H1 (cell line): ENCODE measurements at regions not wholly inside any gene's neighbourhood (a gene's known extent, or its start where the extent isn't known, plus 50 kb on each side); places are given as distances from the start of the nearest gene placed in this dataset.

Source experiments
- CTCF ChIA-PET: fragments of 300-600 bp; sonication (Branson Sonifier 250); formaldehyde crosslinking; loops from one replicate; lab custom pipeline; 2021; ENCODE audit not compliant: partially characterized antibody; lab: Charles Lee
- POLR2A ChIA-PET: fragments of 300-600 bp; sonication (Branson Sonifier 250); formaldehyde crosslinking; loops from one replicate; lab custom pipeline; 2021; ENCODE audit warnings: inconsistent platforms; ENCODE audit not compliant: partially characterized antibody; lab: Charles Lee
- DNase-seq, 2 experiments: peaks; one replicate each; pipeline versions ENCODE4 v3.0.0 to v3.0.0-alpha.2; 2010 to 2022; ENCODE audit warnings: low spot score in 2 of 2, low read depth in 1 of 2, mixed read lengths in 1 of 2
- FAIRE-seq: peaks from 2 replicates; lab custom pipeline; 2011; peaks lifted over from hg19 to GRCh38; lab: Jason Lieb, UNC
- H2AFZ ChIP-seq: 2 replicates; pipeline ENCODE4 v1.8.1; 2012; ENCODE audit warnings: low read length, inconsistent platforms
- H2AK5ac ChIP-seq: 2 replicates; pipeline ENCODE4 v1.6.1; 2013; ENCODE audit warnings: low read depth, low read length
- H2BK120ac ChIP-seq: replicated peaks from 2 replicates; pipeline ENCODE3; 2013; ENCODE audit warnings: low read depth, low read length, inconsistent platforms
- H2BK12ac ChIP-seq: 2 replicates; pipeline ENCODE4 v1.6.1; 2013; ENCODE audit warnings: low read depth, low read length
- H2BK15ac ChIP-seq: 2 replicates; pipeline ENCODE4 v1.6.1; 2013; ENCODE audit warnings: low read length
- H2BK20ac ChIP-seq: 2 replicates; pipeline ENCODE4 v1.6.1; 2013; ENCODE audit warnings: low read length
- H2BK5ac ChIP-seq: 2 replicates; pipeline ENCODE4 v1.6.1; 2013; ENCODE audit warnings: low read depth, low read length
- H3K14ac ChIP-seq: 2 replicates; pipeline ENCODE4 v1.6.1; 2013; ENCODE audit warnings: inconsistent platforms; ENCODE audit not compliant: insufficient read length
- H3K18ac ChIP-seq: 2 replicates; pipeline ENCODE4 v1.6.1; 2013; ENCODE audit warnings: low read length; ENCODE audit errors: extremely low read depth
- H3K23ac ChIP-seq: 2 replicates; pipeline ENCODE4 v1.6.1; 2013; ENCODE audit warnings: inconsistent platforms; ENCODE audit not compliant: insufficient read length
- H3K23me2 ChIP-seq: 2 replicates; pipeline ENCODE4 v1.6.1; 2013; ENCODE audit warnings: low read depth, low read length
- H3K27ac ChIP-seq: 2 replicates; pipeline ENCODE4 v1.6.1; 2011; ENCODE audit warnings: low read depth, low read length, inconsistent platforms
- H3K27me3 ChIP-seq, 4 experiments: replicated peaks in 1 of 4; 1 replicate in 1 of 4; 2 replicates in 3 of 4; pipeline versions ENCODE4 v1.6.1 to v1.8.1; 2011 to 2013; ENCODE audit warnings: low read length in 3 of 4, mild to moderate bottlenecking in 3 of 4, inconsistent platforms in 2 of 4, mixed read lengths in 2 of 4, moderate library complexity in 1 of 4; ENCODE audit not compliant: control insufficient read depth in 3 of 4, insufficient read depth in 3 of 4; ENCODE audit errors: extremely low read depth in 1 of 4
- H3K36me3 ChIP-seq, 4 experiments: 2 replicates each; pipeline versions ENCODE4 v1.6.1 to v1.8.1; 2011 to 2013; ENCODE audit warnings: mild to moderate bottlenecking in 4 of 4, low read length in 3 of 4, moderate library complexity in 2 of 4, control low read depth in 1 of 4, inconsistent platforms in 1 of 4; ENCODE audit not compliant: insufficient read depth in 4 of 4, control insufficient read depth in 2 of 4
- H3K4ac ChIP-seq: replicated peaks from 2 replicates; pipeline ENCODE3; 2013; ENCODE audit warnings: low read length, low read depth, mixed read lengths, inconsistent platforms; ENCODE audit not compliant: insufficient read length
- H3K4me1 ChIP-seq, 4 experiments: replicated peaks in 1 of 4; 1 replicate in 1 of 4; 2 replicates in 3 of 4; pipeline versions ENCODE4 v1.6.1 to v1.8.1; 2011 to 2013; ENCODE audit warnings: low read length in 3 of 4, inconsistent platforms in 2 of 4, mixed read lengths in 1 of 4; ENCODE audit not compliant: insufficient read depth in 4 of 4, control insufficient read depth in 3 of 4
- H3K4me2 ChIP-seq, 2 experiments: 2 replicates each; pipeline versions ENCODE4 v1.6.1 to v1.8.1; 2011 to 2013; ENCODE audit warnings: low read depth in 2 of 2, low read length in 2 of 2, control low read depth in 1 of 2, inconsistent platforms in 1 of 2, mild to moderate bottlenecking in 1 of 2; ENCODE audit not compliant: insufficient read depth in 1 of 2
- H3K4me3 ChIP-seq, 4 experiments: fragments of 200-600, 300-600 bp in 1 of 4; sonication (generic), shearing (Covaris generic), sonication (Bioruptor Twin) in 1 of 4; 2 replicates each; pipeline versions ENCODE4 v1.5.1 to v1.8.1; 2011 to 2016; ENCODE audit warnings: low read length in 4 of 4, low read depth in 3 of 4, control low read depth in 2 of 4, inconsistent platforms in 2 of 4, mild to moderate bottlenecking in 2 of 4, mixed read lengths in 1 of 4, moderate library complexity in 1 of 4; ENCODE audit not compliant: insufficient read depth in 2 of 4; ENCODE audit errors: extremely low read depth in 1 of 4
- H3K56ac ChIP-seq: replicated peaks from 2 replicates; pipeline ENCODE3; 2013; ENCODE audit warnings: low read depth, mild to moderate bottlenecking, mixed read lengths, low read length, inconsistent platforms; ENCODE audit not compliant: insufficient read length
- H3K79me1 ChIP-seq: 2 replicates; pipeline ENCODE4 v1.6.1; 2013; ENCODE audit warnings: low read depth, low read length, control low read depth
- H3K79me2 ChIP-seq, 2 experiments: 2 replicates each; pipeline versions ENCODE4 v1.6.1 to v1.8.1; 2012 to 2013; ENCODE audit warnings: low read length in 2 of 2, mild to moderate bottlenecking in 2 of 2, inconsistent platforms in 1 of 2; ENCODE audit not compliant: insufficient read depth in 2 of 2, control insufficient read depth in 1 of 2
- H3K9ac ChIP-seq, 4 experiments: replicated peaks in 1 of 4; 1 replicate in 1 of 4; 2 replicates in 3 of 4; pipeline versions ENCODE4 v1.6.1 to v1.8.1; 2011 to 2013; ENCODE audit warnings: low read depth in 3 of 4, low read length in 3 of 4, control low read depth in 2 of 4, mild to moderate bottlenecking in 2 of 4, moderate library complexity in 2 of 4, inconsistent platforms in 1 of 4; ENCODE audit errors: extremely low read depth in 1 of 4
- H3K9me3 ChIP-seq, 2 experiments: 2 replicates each; pipeline versions ENCODE4 v1.6.1 to v1.8.1; 2012 to 2013; ENCODE audit warnings: mild to moderate bottlenecking in 2 of 2, moderate library complexity in 2 of 2, control low read depth in 1 of 2, inconsistent platforms in 1 of 2, low read depth in 1 of 2, low read length in 1 of 2, mixed read lengths in 1 of 2; ENCODE audit not compliant: insufficient read depth in 2 of 2
- H4K20me1 ChIP-seq, 2 experiments: replicated peaks in 1 of 2; 2 replicates each; pipeline versions ENCODE3 to v1.8.1; 2011 to 2013; ENCODE audit warnings: inconsistent platforms in 2 of 2, low read length in 2 of 2, mild to moderate bottlenecking in 1 of 2; ENCODE audit not compliant: insufficient read depth in 2 of 2, control insufficient read depth in 1 of 2
- H4K5ac ChIP-seq: 2 replicates; pipeline ENCODE4 v1.6.1; 2013; ENCODE audit warnings: low read length, low read depth, mixed read lengths, inconsistent platforms; ENCODE audit not compliant: insufficient read length
- H4K8ac ChIP-seq: 2 replicates; pipeline ENCODE4 v1.8.0; 2013; ENCODE audit warnings: mild to moderate bottlenecking, moderate library complexity, low read length, inconsistent platforms; ENCODE audit not compliant: insufficient read depth; ENCODE audit errors: extremely low read depth
- H4K91ac ChIP-seq: replicated peaks from 2 replicates; pipeline ENCODE3; 2013; ENCODE audit warnings: low read length, mixed read lengths, inconsistent platforms; ENCODE audit not compliant: insufficient read length
- ASH2L ChIP-seq: fragments of 200-600, 300-600 bp; sonication (generic); IDR thresholded peaks from one replicate; pipeline ENCODE4 v1.7.1; 2017; ENCODE audit warnings: low read length
- MAFK ChIP-seq: IDR thresholded peaks from 2 replicates; pipeline ENCODE4 v1.6.1; 2012; ENCODE audit warnings: low read depth, mild to moderate bottlenecking, improper control_type of control experiment, low read length
- WGBS, 2 experiments: shearing (Covaris generic) in 1 of 2; methylation state at CpG; one replicate each; pipeline versions ENCODE4 v1.1.6 to v1.1.7; 2013 to 2015; ENCODE audit warnings: low lambda C conversion rate in 2 of 2, mixed read lengths in 2 of 2, inconsistent platforms in 1 of 2, low coverage in 1 of 2, missing lambda C conversion rate in 1 of 2; ENCODE audit not compliant: insufficient replicate concordance in 2 of 2, insufficient coverage in 1 of 2, insufficient read length in 1 of 2; ENCODE audit errors: extremely low coverage in 1 of 2, missing lambda C conversion rate in 1 of 2; 5-methylcytosine and 5-hydroxymethylcytosine counted together

DNA sequence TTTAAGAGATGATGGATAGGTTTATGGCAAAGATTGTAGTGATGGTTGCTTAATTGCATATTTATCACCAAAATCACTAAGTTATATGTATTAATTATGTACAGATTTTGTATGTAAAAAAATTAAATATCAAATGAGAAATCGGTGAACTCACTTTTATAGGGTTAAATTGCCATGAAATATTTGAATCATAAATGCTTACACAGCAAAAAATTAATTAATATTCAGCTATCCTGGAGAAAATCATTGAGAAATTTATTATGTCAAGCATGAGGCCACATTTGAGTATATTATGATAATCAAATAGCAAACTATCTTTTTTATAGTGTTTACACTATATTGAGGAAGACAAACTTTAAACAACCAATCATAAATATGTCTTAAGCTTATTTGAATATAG lies 239.4 kb upstream of the BRINP3 start:
- Histone ChIP-seq H3K23me2 (no peaks in the 10 kb centered on the region), H3K27ac (no peak overlapping the region), H2AK5ac (no peak overlapping the region), H3K18ac (no peak overlapping the region), H3K4me2 (no peak overlapping the region), H2BK12ac (no peak overlapping the region), H3K9me3 (no peaks in the 10 kb centered on the region), H3K4ac (no peak overlapping the region), H2BK5ac (no peak overlapping the region), H3K23ac (no peak overlapping the region), H4K91ac (no peak overlapping the region), H3K4me3 (no peak overlapping the region), H4K8ac (no peak overlapping the region), H3K4me1 (no peaks in the 10 kb centered on the region), H3K79me2 (no peaks in the 10 kb centered on the region), H2BK20ac (no peak overlapping the region), H4K5ac (no peak overlapping the region), H2AFZ (no peak overlapping the region), H2BK120ac (no peak overlapping the region), H3K9ac (no peak overlapping the region)
- CTCF ChIA-PET = no interaction called here
- FAIRE-seq (no peak), DNase-seq (no peak)
- POLR2A ChIA-PET = no interaction called here
- TF ChIP-seq MAFK = peak; percentile 78; the same call in 1 of the 2 replicates
- TF ChIP-seq ASH2L = no peak
- TF ChIP-seq, all 59 proteins: peak for 1
- H4K20me1 ChIP-seq = no peaks in the 10 kb centered on the region
- H3K56ac ChIP-seq = no peak overlapping the region
- H2BK15ac ChIP-seq = no peak overlapping the region
- H3K14ac ChIP-seq = no peak overlapping the region
- WGBS, 2 experiments = 97% methylated on average over 1 of the region's 1 CpG; no CpG with 5 or more reads in 1 of the 2 experiments
- no peaks in the 10 kb centered on the region for H3K27me3 ChIP-seq
- H3K79me1 ChIP-seq = no peaks in the 10 kb centered on the region
- no peaks in the 10 kb centered on the region for H3K36me3 ChIP-seq
